ENCODE measurements at regions not wholly inside any gene's neighbourhood (a gene's known extent, or its start where the extent isn't known, plus 50 kb on each side); places are given as distances from the start of the nearest gene placed in this dataset.

DNA sequence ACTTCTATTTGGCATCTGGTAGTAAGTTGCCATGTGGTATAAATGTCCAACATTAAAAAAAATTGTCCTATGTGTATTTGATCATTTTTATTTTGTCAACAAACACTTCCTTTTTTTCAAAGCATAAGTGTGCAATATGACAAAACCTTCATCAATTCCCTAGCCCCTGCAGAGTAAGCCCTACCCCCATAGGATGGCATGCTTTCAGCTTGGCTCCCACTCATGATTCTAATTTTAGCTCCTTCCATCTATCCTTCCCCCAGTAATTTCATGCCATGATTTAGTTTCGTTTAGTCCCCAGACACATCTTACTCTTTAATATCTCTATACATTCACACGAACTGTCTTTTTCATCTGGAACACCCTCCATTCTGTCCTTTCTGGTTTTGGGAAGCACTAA lies 250.6 kb upstream of the RAG2 start:
- TF ChIP-seq POLR2A (IDR thresholded peaks at IDR 0.05) (no peak), EP300 (IDR thresholded peaks at IDR 0.05) (no peak)
- TF ChIP-seq, protein P1, sequence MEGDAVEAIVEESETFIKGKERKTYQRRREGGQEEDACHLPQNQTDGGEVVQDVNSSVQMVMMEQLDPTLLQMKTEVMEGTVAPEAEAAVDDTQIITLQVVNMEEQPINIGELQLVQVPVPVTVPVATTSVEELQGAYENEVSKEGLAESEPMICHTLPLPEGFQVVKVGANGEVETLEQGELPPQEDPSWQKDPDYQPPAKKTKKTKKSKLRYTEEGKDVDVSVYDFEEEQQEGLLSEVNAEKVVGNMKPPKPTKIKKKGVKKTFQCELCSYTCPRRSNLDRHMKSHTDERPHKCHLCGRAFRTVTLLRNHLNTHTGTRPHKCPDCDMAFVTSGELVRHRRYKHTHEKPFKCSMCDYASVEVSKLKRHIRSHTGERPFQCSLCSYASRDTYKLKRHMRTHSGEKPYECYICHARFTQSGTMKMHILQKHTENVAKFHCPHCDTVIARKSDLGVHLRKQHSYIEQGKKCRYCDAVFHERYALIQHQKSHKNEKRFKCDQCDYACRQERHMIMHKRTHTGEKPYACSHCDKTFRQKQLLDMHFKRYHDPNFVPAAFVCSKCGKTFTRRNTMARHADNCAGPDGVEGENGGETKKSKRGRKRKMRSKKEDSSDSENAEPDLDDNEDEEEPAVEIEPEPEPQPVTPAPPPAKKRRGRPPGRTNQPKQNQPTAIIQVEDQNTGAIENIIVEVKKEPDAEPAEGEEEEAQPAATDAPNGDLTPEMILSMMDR (IDR thresholded peaks at IDR 0.05), result no peak
- Histone ChIP-seq H3K4me1 (ENCODE audit: insufficient read depth) (no peaks in the 10 kb centered on the region), H3K36me3 (no peaks in the 10 kb centered on the region), H3K9me3 (no peaks in the 10 kb centered on the region), H3K27ac (no peak overlapping the region), H3K4me3 (no peak overlapping the region), H3K27me3 (no peaks in the 10 kb centered on the region)
- no peak for DNase-seq
- intact Hi-C loops (cut with DNase I), result no loop called here
- WGBS, 3 donors, result 54 to 65% (median 57%) methylated on average over 2 of the region's 2 CpGs

GRCh38 chr11:36840378-36840777 lies 242.3 kb upstream of the RAG2 start:
- Histone ChIP-seq H3K4me1 (ENCODE audit: insufficient read depth) (no peaks in the 10 kb centered on the region), H3K36me3 (no peaks in the 10 kb centered on the region), H3K27ac (no peak overlapping the region), H3K4me3 (no peak overlapping the region), H3K9me3 (no peaks in the 10 kb centered on the region), H3K27me3 (no peaks in the 10 kb centered on the region)
- TF ChIP-seq POLR2A (IDR thresholded peaks at IDR 0.05) (no peak), EP300 (IDR thresholded peaks at IDR 0.05) (no peak)
- TF ChIP-seq, protein P1 (IDR thresholded peaks at IDR 0.05), result no peak
- intact Hi-C loops (cut with DNase I), result no loop called here
- no peak for DNase-seq
- 82 to 84% (median 83%) methylated on average over 2 of the region's 2 CpGs for WGBS, 3 donors

GRCh38 chr11:36837831-36838437 lies 239.9 kb upstream of the RAG2 start:
- Histone ChIP-seq H3K36me3 (no peaks in the 10 kb centered on the region), H3K9me3 (no peaks in the 10 kb centered on the region), H3K4me1 (ENCODE audit: insufficient read depth) (no peaks in the 10 kb centered on the region), H3K27ac (no peak overlapping the region), H3K27me3 (no peaks in the 10 kb centered on the region), H3K4me3 (no peak overlapping the region)
- WGBS, 3 donors, result 25 to 58% (median 40%) methylated on average over 1 of the region's 1 CpG
- intact Hi-C loops (cut with DNase I), result no loop called here
- no peak for DNase-seq
- TF ChIP-seq POLR2A (IDR thresholded peaks at IDR 0.05), result no peak
- no peak for TF ChIP-seq EP300 (IDR thresholded peaks at IDR 0.05)
- TF ChIP-seq, protein P1 (IDR thresholded peaks at IDR 0.05), result no peak

- H3K36me3 ChIP-seq, result no peaks in the 10 kb centered on the region
- intact Hi-C loops (cut with DNase I), result no loop called here
- no peaks in the 10 kb centered on the region for H3K9me3 ChIP-seq
- 59 to 68% (median 63%) methylated on average over 10 of the region's 10 CpGs for WGBS, 3 donors
- no peak for DNase-seq
- H3K4me3 ChIP-seq, result no peak overlapping the region
- H3K4me1 ChIP-seq (ENCODE audit: insufficient read depth), result no peaks in the 10 kb centered on the region
- H3K27ac ChIP-seq, result no peak overlapping the region
- TF ChIP-seq POLR2A (IDR thresholded peaks at IDR 0.05) (no peak), EP300 (IDR thresholded peaks at IDR 0.05) (no peak)
- TF ChIP-seq, protein P1 (IDR thresholded peaks at IDR 0.05), result no peak
- H3K27me3 ChIP-seq, result no peaks in the 10 kb centered on the region
These were observed 227.2 kb upstream of the RAG2 start for GRCh38 chr11:36825251-36825650.

Data from ovary (tissue), 7 donors.